Stimulated activated CD4-positive, alpha-beta T cell treated with anti-CD3 and anti-CD28 coated beads, Interleukin-1b, Interleukin-23, amount 100 ng/mL, for 48 hours (primary cell): ENCODE measurements at regions not wholly inside any gene's neighbourhood (a gene's known extent, or its start where the extent isn't known, plus 50 kb on each side); places are given as distances from the start of the nearest gene placed in this dataset.
"Not testable (repeated sequence)": the region's sequence is repeated elsewhere in the genome, so short reads cannot be mapped to it uniquely, and the experiment has no call there.

ENCODE experiments used
- DNase-seq: peaks from one replicate; pipeline ENCODE4 v3.0.0-alpha.2; 2020

- DNase-seq: no peak
Observed at GRCh38 chr5:17037751-17038150, 101.7 kb upstream of the MYO10 start.

- DNase-seq: no peak
Observed at GRCh38 chr5:17039170-17039569, 103.1 kb upstream of the MYO10 start.

GRCh38 chr5:17042041-17042440, 106.0 kb upstream of the MYO10 start:
- no peak for DNase-seq

GRCh38 chr5:17046320-17046719, 110.2 kb upstream of the MYO10 start:
- no peak for DNase-seq

- DNase-seq: no peak
Observed at GRCh38 chr5:17050236-17050635, 114.1 kb upstream of the MYO10 start.

GRCh38 chr5:17054911-17055310, 118.8 kb upstream of the MYO10 start:
- no peak for DNase-seq

- no peak for DNase-seq
Observed at GRCh38 chr5:17056141-17056631, 120.1 kb upstream of the MYO10 start.

- DNase-seq: no peak
Observed at GRCh38 chr5:17058438-17058837, 122.3 kb upstream of the MYO10 start.

GRCh38 chr5:17061973-17062470, 125.9 kb upstream of the MYO10 start:
- DNase-seq: no peak

GRCh38 chr5:17062741-17063140, 126.7 kb upstream of the MYO10 start:
- DNase-seq: not testable (repeated sequence)

GRCh38 chr5:17064241-17064640, 128.2 kb upstream of the MYO10 start:
- no peak for DNase-seq

- DNase-seq: no peak
Observed at GRCh38 chr5:17065458-17065857, 129.4 kb upstream of the MYO10 start.

- DNase-seq: not testable (repeated sequence)
Observed at GRCh38 chr5:17066026-17066425, 129.9 kb upstream of the MYO10 start.

GRCh38 chr5:17067657-17068392, 131.7 kb upstream of the MYO10 start:
- DNase-seq: no peak

- DNase-seq: no peak
Observed at GRCh38 chr5:17069995-17070511, 134.0 kb upstream of the MYO10 start.

- DNase-seq: no peak
Observed at GRCh38 chr5:17070647-17071046, 134.6 kb upstream of the MYO10 start.

- DNase-seq: no peak
Observed at GRCh38 chr5:17075236-17075635, 139.1 kb upstream of the MYO10 start.

GRCh38 chr5:17076272-17076671, 140.2 kb upstream of the MYO10 start:
- DNase-seq: no peak

GRCh38 chr5:17077440-17078233, 139.8 kb upstream of the BASP1 start:
- no peak for DNase-seq

- DNase-seq: no peak
Observed at GRCh38 chr5:17079562-17079961, 137.9 kb upstream of the BASP1 start.

GRCh38 chr5:17080361-17080760, 137.1 kb upstream of the BASP1 start:
- DNase-seq: no peak

- DNase-seq: no peak
Observed at GRCh38 chr5:17081142-17081541, 136.3 kb upstream of the BASP1 start.

GRCh38 chr5:17083276-17083675, 134.2 kb upstream of the BASP1 start:
- not testable (repeated sequence) for DNase-seq

GRCh38 chr5:17087035-17087434, 130.4 kb upstream of the BASP1 start:
- DNase-seq: no peak
